ENCODE measurements at regions not wholly inside any gene's neighbourhood (a gene's known extent, or its start where the extent isn't known, plus 50 kb on each side); places are given as distances from the start of the nearest gene placed in this dataset.

GRCh38 chr2:200756618-200757321, 54.9 kb upstream of the BZW1 start (continued):
- TF ChIP-seq ZNF609 (CRISPR knock-in tag; IDR thresholded peaks at IDR 0.05; ENCODE audit: borderline replicate concordance), result peak; percentile 95
- TF ChIP-seq AFF4 (CRISPR knock-in tag; IDR thresholded peaks at IDR 0.05), result no peak
- TF ChIP-seq ZNF292 (CRISPR knock-in tag; IDR thresholded peaks at IDR 0.05; ENCODE audit: borderline replicate concordance, low read depth), result peak; percentile 82
- peak; percentile 58; the same call in 1 of the 2 replicates for TF ChIP-seq MAX (IDR thresholded peaks at IDR 0.05)
- peak; percentile 73; the same call in 1 of the 2 replicates for TF ChIP-seq MIER3 (CRISPR knock-in tag; IDR thresholded peaks at IDR 0.05; ENCODE audit: borderline replicate concordance)
- TF ChIP-seq NCOA2 (CRISPR knock-in tag; IDR thresholded peaks at IDR 0.05), result peak; percentile 88
- no peak for TF ChIP-seq XBP1 (CRISPR knock-in tag; IDR thresholded peaks at IDR 0.05)
- 0 out of 2 replicates have a peak, but pooled peaks have one; percentile 7 for TF ChIP-seq ZBTB42 (CRISPR knock-in tag; IDR thresholded peaks at IDR 0.05)
- peak; percentile 89 for TF ChIP-seq NCOA1 (CRISPR knock-in tag; IDR thresholded peaks at IDR 0.05)
- no peak for TF ChIP-seq ZBTB3 (CRISPR knock-in tag; IDR thresholded peaks at IDR 0.05; ENCODE audit: borderline replicate concordance, low read depth)
- TF ChIP-seq HNF1A (IDR thresholded peaks at IDR 0.05; ENCODE audit: low read depth), result peak; percentile 25; the same call in 1 of the 2 replicates
- TF ChIP-seq HNF1A (CRISPR knock-in tag; IDR thresholded peaks at IDR 0.05; ENCODE audit: borderline replicate concordance), result peak; percentile 82; the same call in 1 of the 2 replicates
- peak; percentile 98 for TF ChIP-seq ARID3A (IDR thresholded peaks at IDR 0.05; ENCODE audit: low read depth, low read length)
- peak; percentile 56; the same call in 1 of the 2 replicates for TF ChIP-seq ZSCAN25 (CRISPR knock-in tag; IDR thresholded peaks at IDR 0.05)

All from HepG2 (cell line).